HEK293 (cell line): ENCODE measurements at regions not wholly inside any gene's neighbourhood (a gene's known extent, or its start where the extent isn't known, plus 50 kb on each side); places are given as distances from the start of the nearest gene placed in this dataset.

Source experiments
- CTCF ChIA-PET: fragments of 350-600 bp; formaldehyde crosslinking; extraction: SDS; loops from one replicate; lab custom pipeline; 2021; ENCODE audit warnings: antibody characterized with exemption; lab: Yijun Ruan, JAX
- POLR2A ChIA-PET: fragments of 300-600 bp; formaldehyde crosslinking; extraction: SDS; loops from one replicate; lab custom pipeline; 2020; ENCODE audit warnings: antibody characterized with exemption, inconsistent platforms; lab: Yijun Ruan, JAX
- H3K27ac ChIP-seq: fragments of 200-500 bp; sonication (Bioruptor generic); 2 replicates; pipeline ENCODE4 v1.5.1; 2014; ENCODE audit warnings: low read depth, low read length, control low read depth, inconsistent platforms; ENCODE audit errors: extremely low read depth
- H3K36me3 ChIP-seq, 2 experiments: fragments of 200-500 bp in 1 of 2; sonication (Bioruptor generic) in 1 of 2; 1 replicate in 1 of 2; 2 replicates in 1 of 2; pipeline ENCODE4 v1.5.1; 2014 to 2017; ENCODE audit warnings: inconsistent platforms in 2 of 2, low read length in 2 of 2; ENCODE audit not compliant: control insufficient read depth in 2 of 2, insufficient read depth in 1 of 2
- H3K4me1 ChIP-seq: fragments of 200-500 bp; sonication (Bioruptor generic); 2 replicates; pipeline ENCODE4 v1.5.1; 2014; ENCODE audit warnings: mild to moderate bottlenecking, low read length, inconsistent platforms; ENCODE audit not compliant: control insufficient read depth, insufficient read depth
- H3K4me3 ChIP-seq: 2 replicates; pipeline ENCODE4 v1.5.1; 2011; ENCODE audit warnings: low read depth, mild to moderate bottlenecking, control low read depth, low read length, moderate library complexity
- H3K9me3 ChIP-seq: fragments of 200-500 bp; sonication (Bioruptor generic); 2 replicates; pipeline ENCODE4 v1.5.1; 2014; ENCODE audit warnings: low read depth, low read length, inconsistent platforms; ENCODE audit not compliant: control insufficient read depth, insufficient read depth
- FEZF1 ChIP-seq: fragments of 450-650 bp; formaldehyde crosslinking; IDR thresholded peaks from 2 replicates; pipeline ENCODE4 v1.5.1; 2016; ENCODE audit warnings: missing biosample characterization, missing genetic modification characterization
- KLF1 ChIP-seq: fragments of 450-650 bp; formaldehyde crosslinking; IDR thresholded peaks from 2 replicates; pipeline ENCODE4 v1.5.1; 2016; ENCODE audit warnings: missing biosample characterization, missing genetic modification characterization
- MZF1 ChIP-seq: fragments of 450-650 bp; formaldehyde crosslinking; IDR thresholded peaks from 2 replicates; pipeline ENCODE4 v1.5.1; 2017; ENCODE audit warnings: missing biosample characterization, missing genetic modification characterization, borderline replicate concordance
- PRDM1 ChIP-seq: fragments of 450-650 bp; formaldehyde crosslinking; IDR thresholded peaks from 2 replicates; pipeline ENCODE4; 2016; ENCODE audit warnings: missing biosample characterization, missing genetic modification characterization
- RBAK ChIP-seq: fragments of 450-650 bp; formaldehyde crosslinking; IDR thresholded peaks from 2 replicates; pipeline ENCODE4 v1.5.1; 2016; ENCODE audit warnings: missing biosample characterization, missing genetic modification characterization
- SCRT1 ChIP-seq: fragments of 450-650 bp; formaldehyde crosslinking; IDR thresholded peaks from 2 replicates; pipeline ENCODE4 v1.5.1; 2016; ENCODE audit warnings: missing biosample characterization, missing genetic modification characterization, borderline replicate concordance
- ZBTB8A ChIP-seq: fragments of 450-650 bp; formaldehyde crosslinking; IDR thresholded peaks from 2 replicates; pipeline ENCODE4 v1.5.1; 2016; ENCODE audit warnings: missing biosample characterization, missing genetic modification characterization
- ZFP69B ChIP-seq: fragments of 450-650 bp; formaldehyde crosslinking; IDR thresholded peaks from 2 replicates; pipeline ENCODE4 v1.5.1; 2016; ENCODE audit warnings: missing biosample characterization, missing genetic modification characterization
- ZNF169 ChIP-seq: fragments of 450-650 bp; formaldehyde crosslinking; IDR thresholded peaks from 2 replicates; pipeline ENCODE4 v1.5.1; 2016; ENCODE audit warnings: missing biosample characterization, missing genetic modification characterization
- ZNF19 ChIP-seq: fragments of 450-650 bp; formaldehyde crosslinking; IDR thresholded peaks from 2 replicates; pipeline ENCODE4; 2016; ENCODE audit warnings: missing biosample characterization, missing genetic modification characterization, low read depth
- ZNF214 ChIP-seq: fragments of 450-650 bp; formaldehyde crosslinking; IDR thresholded peaks from 2 replicates; pipeline ENCODE4 v1.5.1; 2017; ENCODE audit warnings: missing biosample characterization, mild to moderate bottlenecking, missing genetic modification characterization, borderline replicate concordance
- ZNF221 ChIP-seq: fragments of 450-650 bp; formaldehyde crosslinking; IDR thresholded peaks from 2 replicates; pipeline ENCODE4 v1.5.1; 2017; ENCODE audit warnings: missing biosample characterization, missing genetic modification characterization, borderline replicate concordance
- ZNF350 ChIP-seq: fragments of 450-650 bp; formaldehyde crosslinking; IDR thresholded peaks from 2 replicates; pipeline ENCODE4 v1.5.0; 2017; ENCODE audit warnings: missing biosample characterization, mild to moderate bottlenecking, missing genetic modification characterization
- ZNF366 ChIP-seq: fragments of 450-650 bp; formaldehyde crosslinking; conservative IDR thresholded peaks from 2 replicates; pipeline ENCODE4 v1.5.1; 2016; ENCODE audit warnings: missing biosample characterization, missing genetic modification characterization
- ZNF423 ChIP-seq: fragments of 450-650 bp; formaldehyde crosslinking; IDR thresholded peaks from 2 replicates; pipeline ENCODE4 v1.5.1; 2016; ENCODE audit warnings: missing biosample characterization, missing genetic modification characterization
- ZNF510 ChIP-seq: fragments of 450-650 bp; formaldehyde crosslinking; IDR thresholded peaks from 2 replicates; pipeline ENCODE4 v1.5.1; 2018; ENCODE audit warnings: mild to moderate bottlenecking, missing genetic modification characterization, missing biosample characterization; ENCODE audit not compliant: insufficient replicate concordance
- ZNF530 ChIP-seq: fragments of 450-650 bp; formaldehyde crosslinking; IDR thresholded peaks from 2 replicates; pipeline ENCODE4 v1.5.1; 2016; ENCODE audit warnings: low read depth, missing biosample characterization, missing genetic modification characterization
- ZNF560 ChIP-seq: fragments of 450-650 bp; formaldehyde crosslinking; IDR thresholded peaks from 2 replicates; pipeline ENCODE4 v1.5.1; 2017; ENCODE audit warnings: missing biosample characterization, missing genetic modification characterization, borderline replicate concordance
- ZNF629 ChIP-seq: fragments of 450-650 bp; formaldehyde crosslinking; IDR thresholded peaks from 2 replicates; pipeline ENCODE4 v1.5.1; 2017; ENCODE audit warnings: missing biosample characterization, missing genetic modification characterization
- ZNF830 ChIP-seq: fragments of 450-650 bp; IDR thresholded peaks from 2 replicates; pipeline ENCODE4 v1.5.0; 2018; ENCODE audit warnings: missing biosample characterization, missing genetic modification characterization, low read depth, mild to moderate bottlenecking, moderate library complexity
- ZSCAN23 ChIP-seq: fragments of 450-650 bp; formaldehyde crosslinking; IDR thresholded peaks from 2 replicates; pipeline ENCODE4 v1.5.1; 2016; ENCODE audit warnings: missing biosample characterization, missing genetic modification characterization
- TF ChIP-seq, protein P1 (sequence below): sonication (generic); formaldehyde crosslinking; IDR thresholded peaks from 2 replicates; pipeline ENCODE4 v1.8.1; 2022; ENCODE audit warnings: mild to moderate bottlenecking, moderate library complexity, missing genetic modification reagents
- TF ChIP-seq, protein P2 (sequence below): fragments of 450-650 bp; formaldehyde crosslinking; IDR thresholded peaks from 2 replicates; pipeline ENCODE4 v1.5.1; 2017; ENCODE audit warnings: missing biosample characterization, missing genetic modification characterization
- TF ChIP-seq, protein P3 (sequence below): fragments of 450-650 bp; formaldehyde crosslinking; IDR thresholded peaks from 2 replicates; pipeline ENCODE4 v1.5.1; 2017; ENCODE audit warnings: missing biosample characterization, missing genetic modification characterization

DNA sequence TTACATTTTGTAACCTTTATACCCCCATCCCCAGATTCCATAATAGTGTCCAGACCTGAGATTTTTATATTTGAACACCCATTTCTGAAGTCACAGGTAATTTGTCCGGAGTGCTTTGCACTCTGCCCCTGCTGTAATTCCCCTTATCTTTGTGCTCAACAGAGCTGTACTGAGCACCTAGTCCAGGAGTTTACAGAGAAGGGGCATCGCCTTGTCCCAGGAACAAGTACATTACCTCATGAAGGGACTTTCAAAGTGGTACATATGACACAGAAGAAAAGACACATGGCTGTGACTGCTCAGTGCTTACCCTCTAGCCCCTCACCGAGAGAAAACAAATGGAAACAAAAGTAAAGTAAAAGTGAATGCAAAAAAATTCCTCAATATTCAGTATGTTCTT lies 373.5 kb downstream of the SOX11 start:
- Histone ChIP-seq H3K4me1 (no peaks in the 10 kb centered on the region), H3K9me3 (no peaks in the 10 kb centered on the region), H3K36me3 (no peaks in the 10 kb centered on the region), H3K27ac (no peak overlapping the region), H3K4me3 (no peak overlapping the region)
- ChIA-PET POLR2A (no interaction called here), CTCF (no interaction called here)
- TF ChIP-seq ZNF19 (tag by site-specific recombination), result no peak
- TF ChIP-seq RBAK, result no peak
- TF ChIP-seq, protein P1, sequence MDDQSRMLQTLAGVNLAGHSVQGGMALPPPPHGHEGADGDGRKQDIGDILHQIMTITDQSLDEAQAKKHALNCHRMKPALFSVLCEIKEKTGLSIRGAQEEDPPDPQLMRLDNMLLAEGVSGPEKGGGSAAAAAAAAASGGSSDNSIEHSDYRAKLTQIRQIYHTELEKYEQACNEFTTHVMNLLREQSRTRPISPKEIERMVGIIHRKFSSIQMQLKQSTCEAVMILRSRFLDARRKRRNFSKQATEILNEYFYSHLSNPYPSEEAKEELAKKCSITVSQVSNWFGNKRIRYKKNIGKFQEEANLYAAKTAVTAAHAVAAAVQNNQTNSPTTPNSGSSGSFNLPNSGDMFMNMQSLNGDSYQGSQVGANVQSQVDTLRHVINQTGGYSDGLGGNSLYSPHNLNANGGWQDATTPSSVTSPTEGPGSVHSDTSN (CRISPR knock-in tag), result no peak
- TF ChIP-seq SCRT1 (tag by site-specific recombination), result no peak
- no peak for TF ChIP-seq ZNF510 (tag by site-specific recombination)

DNA sequence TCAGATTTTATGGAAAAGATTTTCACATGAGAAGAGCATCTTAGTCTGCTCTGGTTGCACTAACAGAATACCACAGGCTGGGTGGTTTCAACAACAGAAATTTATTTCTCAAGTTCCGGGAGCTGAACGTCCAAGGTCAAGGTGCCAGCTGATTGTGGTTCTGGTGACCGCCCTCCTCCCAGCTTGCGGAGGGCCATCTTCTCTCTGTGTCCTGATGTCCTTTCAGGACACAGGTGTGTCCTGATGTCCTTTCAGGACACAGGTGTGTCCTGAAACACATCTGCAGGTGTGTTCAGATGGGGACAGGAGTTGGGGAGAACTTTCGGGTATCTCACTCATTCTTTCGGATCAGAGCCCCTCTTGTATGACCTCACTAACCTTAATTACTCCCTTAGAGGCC lies 374.9 kb downstream of the SOX11 start:
- Histone ChIP-seq H3K4me1 (no peaks in the 10 kb centered on the region), H3K9me3 (no peaks in the 10 kb centered on the region), H3K36me3 (no peaks in the 10 kb centered on the region)
- ChIA-PET POLR2A (no interaction called here), CTCF (no interaction called here)
- TF ChIP-seq MZF1 (tag by site-specific recombination) (no peak), ZNF560 (tag by site-specific recombination) (no peak), ZBTB8A (tag by site-specific recombination) (no peak), ZNF830 (no peak), ZFP69B (tag by site-specific recombination) (no peak)
- TF ChIP-seq, all 188 proteins: peak for 0
- no peak overlapping the region for H3K4me3 ChIP-seq
- no peak overlapping the region for H3K27ac ChIP-seq

DNA sequence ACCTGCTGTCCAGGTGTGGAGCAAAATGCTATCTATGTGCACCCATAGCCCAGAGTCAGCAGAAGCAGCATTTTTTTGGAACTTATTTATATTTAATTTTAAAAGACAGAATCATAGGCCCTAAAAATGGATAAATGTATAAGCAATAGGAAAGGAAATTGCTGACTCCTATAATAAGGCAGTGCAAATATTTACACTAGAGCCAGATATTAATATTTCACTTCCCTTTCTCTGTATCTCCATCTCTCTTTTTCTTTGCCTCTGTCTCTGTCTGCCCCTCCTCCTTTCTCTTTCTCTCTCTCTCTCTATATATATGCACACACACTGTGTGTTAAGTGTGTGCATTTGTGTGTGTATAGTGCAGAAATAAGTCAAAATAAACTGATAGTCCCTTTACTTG lies 375.6 kb downstream of the SOX11 start:
- CTCF ChIA-PET, result no interaction called here
- POLR2A ChIA-PET, result no interaction called here
- H3K4me3 ChIP-seq, result no peak overlapping the region
- TF ChIP-seq ZNF221 (tag by site-specific recombination) (no peak), ZNF214 (no peak), ZNF629 (tag by site-specific recombination) (no peak)
- TF ChIP-seq, protein P2, sequence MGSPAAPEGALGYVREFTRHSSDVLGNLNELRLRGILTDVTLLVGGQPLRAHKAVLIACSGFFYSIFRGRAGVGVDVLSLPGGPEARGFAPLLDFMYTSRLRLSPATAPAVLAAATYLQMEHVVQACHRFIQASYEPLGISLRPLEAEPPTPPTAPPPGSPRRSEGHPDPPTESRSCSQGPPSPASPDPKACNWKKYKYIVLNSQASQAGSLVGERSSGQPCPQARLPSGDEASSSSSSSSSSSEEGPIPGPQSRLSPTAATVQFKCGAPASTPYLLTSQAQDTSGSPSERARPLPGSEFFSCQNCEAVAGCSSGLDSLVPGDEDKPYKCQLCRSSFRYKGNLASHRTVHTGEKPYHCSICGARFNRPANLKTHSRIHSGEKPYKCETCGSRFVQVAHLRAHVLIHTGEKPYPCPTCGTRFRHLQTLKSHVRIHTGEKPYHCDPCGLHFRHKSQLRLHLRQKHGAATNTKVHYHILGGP (tag by site-specific recombination), result no peak
- H3K36me3 ChIP-seq, result no peaks in the 10 kb centered on the region
- H3K9me3 ChIP-seq, result no peaks in the 10 kb centered on the region
- H3K27ac ChIP-seq, result no peak overlapping the region
- no peaks in the 10 kb centered on the region for H3K4me1 ChIP-seq

DNA sequence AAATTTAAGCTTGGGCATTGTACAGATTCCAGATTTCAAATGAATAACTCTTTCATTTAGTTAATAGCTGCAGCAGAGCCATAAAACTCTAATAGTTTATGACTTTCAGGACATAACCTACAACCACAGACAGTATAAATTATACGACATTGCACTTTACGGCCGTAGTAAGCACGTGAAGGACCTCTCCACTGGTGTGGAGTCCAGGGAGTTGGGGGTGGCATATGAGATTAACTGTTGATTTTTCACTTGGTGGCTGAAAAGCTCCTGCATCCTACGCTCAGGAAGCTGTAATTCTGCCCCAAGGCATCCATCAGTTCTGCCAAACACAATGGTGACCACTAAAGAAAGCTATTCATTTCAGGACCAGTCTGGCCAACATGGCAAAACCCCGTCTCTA lies 376.2 kb downstream of the SOX11 start:
- no peaks in the 10 kb centered on the region for H3K4me1 ChIP-seq
- H3K36me3 ChIP-seq, result no peaks in the 10 kb centered on the region
- H3K4me3 ChIP-seq, result no peak overlapping the region
- H3K27ac ChIP-seq, result no peak overlapping the region
- no peak for TF ChIP-seq ZNF423
- TF ChIP-seq, protein P3, sequence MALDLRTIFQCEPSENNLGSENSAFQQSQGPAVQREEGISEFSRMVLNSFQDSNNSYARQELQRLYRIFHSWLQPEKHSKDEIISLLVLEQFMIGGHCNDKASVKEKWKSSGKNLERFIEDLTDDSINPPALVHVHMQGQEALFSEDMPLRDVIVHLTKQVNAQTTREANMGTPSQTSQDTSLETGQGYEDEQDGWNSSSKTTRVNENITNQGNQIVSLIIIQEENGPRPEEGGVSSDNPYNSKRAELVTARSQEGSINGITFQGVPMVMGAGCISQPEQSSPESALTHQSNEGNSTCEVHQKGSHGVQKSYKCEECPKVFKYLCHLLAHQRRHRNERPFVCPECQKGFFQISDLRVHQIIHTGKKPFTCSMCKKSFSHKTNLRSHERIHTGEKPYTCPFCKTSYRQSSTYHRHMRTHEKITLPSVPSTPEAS (tag by site-specific recombination), result no peak
- no peak for TF ChIP-seq ZNF530
- TF ChIP-seq ZNF350 (tag by site-specific recombination), result no peak
- no peak for TF ChIP-seq ZNF366
- TF ChIP-seq ZNF169, result no peak
- TF ChIP-seq PRDM1, result no peak
- TF ChIP-seq FEZF1, result no peak
- TF ChIP-seq ZSCAN23, result no peak
- no peak for TF ChIP-seq KLF1
- no peaks in the 10 kb centered on the region for H3K9me3 ChIP-seq
- CTCF ChIA-PET, result interaction anchor here (0.8 kb wide), 1 partner anchor 86 kb away, joined by 3 read pairs; no protein-coding TSS in a partner anchor
- POLR2A ChIA-PET, result no interaction called here
